CD4-positive, CD25-positive, alpha-beta regulatory T cell (primary cell): ENCODE measurements at regions not wholly inside any gene's neighbourhood (a gene's known extent, or its start where the extent isn't known, plus 50 kb on each side); places are given as distances from the start of the nearest gene placed in this dataset.
A peak's percentile ranks its signal among the peaks of the same experiment; 100 is the strongest.
"Not testable (repeated sequence)": the region's sequence is repeated elsewhere in the genome, so short reads cannot be mapped to it uniquely, and the experiment has no call there.

Experiments used
- ATAC-seq, 2 donors: fragments of 150-1000 bp; cut with Tn5 transposase; one replicate each; pipeline ENCODE4 v1.10.0; 2021; ENCODE audit warnings: low read depth in 2 of 2, moderate number of reproducible peaks in 2 of 2, moderate library complexity in 1 of 2
- DNase-seq, 3 donors: peaks; one replicate each; pipeline versions ENCODE4 v3.0.0 to v3.0.0-alpha.2; 2012 to 2022; ENCODE audit warnings: mixed read lengths in 1 of 3
- H3K27ac ChIP-seq: one replicate; pipeline ENCODE4 v1.7.0; 2013; ENCODE audit warnings: mild to moderate bottlenecking, low read length; ENCODE audit not compliant: insufficient read depth, poor library complexity, severe bottlenecking
- H3K27me3 ChIP-seq: one replicate; pipeline ENCODE4 v1.7.0; 2013; ENCODE audit warnings: low read length; ENCODE audit not compliant: control insufficient read depth, insufficient read depth
- H3K36me3 ChIP-seq: one replicate; pipeline ENCODE4 v1.7.0; 2013; ENCODE audit warnings: mild to moderate bottlenecking, low read length, moderate library complexity; ENCODE audit not compliant: control insufficient read depth, insufficient read depth
- H3K4me1 ChIP-seq: 2 replicates; pipeline ENCODE4 v1.7.0; 2013; ENCODE audit warnings: mild to moderate bottlenecking, low read length; ENCODE audit not compliant: insufficient read depth, control insufficient read depth, poor library complexity, severe bottlenecking
- H3K4me3 ChIP-seq: one replicate; pipeline ENCODE4 v1.7.0; 2013; ENCODE audit warnings: low read depth, mild to moderate bottlenecking, low read length, moderate library complexity
- H3K9me3 ChIP-seq, 2 experiments: 1 replicate in 1 of 2; 2 replicates in 1 of 2; pipeline ENCODE4 v1.7.0; 2013; ENCODE audit warnings: low read length in 2 of 2, mild to moderate bottlenecking in 1 of 2, moderate library complexity in 1 of 2; ENCODE audit not compliant: control insufficient read depth in 2 of 2
- H3K27ac Mint-ChIP-seq, 3 donors: one replicate each; pipeline ENCODE4 v1.8.0; 2020 to 2022; ENCODE audit warnings: mild to moderate bottlenecking in 3 of 3, mixed read lengths in 3 of 3, moderate library complexity in 2 of 3
- H3K27me3 Mint-ChIP-seq: one replicate; pipeline ENCODE4 v1.8.0; 2022; ENCODE audit warnings: mild to moderate bottlenecking, mixed read lengths
- H3K36me3 Mint-ChIP-seq: one replicate; pipeline ENCODE4 v1.8.0; 2020; ENCODE audit warnings: mixed read lengths
- H3K4me1 Mint-ChIP-seq, 4 donors: one replicate each; pipeline ENCODE4 v1.8.0; 2020 to 2022; ENCODE audit warnings: mixed read lengths in 4 of 4, mild to moderate bottlenecking in 1 of 4
- H3K4me3 Mint-ChIP-seq, 4 donors: one replicate each; pipeline ENCODE4 v1.8.0; 2020 to 2022; ENCODE audit warnings: mild to moderate bottlenecking in 4 of 4, mixed read lengths in 4 of 4, moderate library complexity in 3 of 4
- H3K9me3 Mint-ChIP-seq, 7 donors: one replicate each; pipeline ENCODE4 v1.8.0; 2020 to 2022; ENCODE audit warnings: mixed read lengths in 7 of 7, mild to moderate bottlenecking in 3 of 7, moderate library complexity in 2 of 7

DNA sequence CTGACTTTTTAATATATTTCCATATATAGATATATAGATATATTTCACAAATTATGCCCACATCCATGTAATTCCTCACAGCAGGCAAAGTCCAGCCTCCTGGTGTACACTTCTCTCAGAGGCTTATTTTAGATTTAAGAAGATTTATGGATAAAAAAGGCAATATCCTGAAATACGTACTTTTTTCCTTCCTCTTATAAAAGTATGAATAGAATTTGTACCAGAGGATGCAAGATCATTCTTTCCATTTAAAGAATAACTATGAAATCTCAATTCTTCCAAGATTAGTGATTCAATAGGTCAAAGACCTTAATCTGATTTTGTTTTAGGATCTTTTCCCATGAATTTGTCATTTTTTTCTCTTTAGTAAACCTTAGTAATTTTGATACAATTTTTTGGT, 597.9 kb upstream of the TBL1XR1 start:
- no peaks in the 10 kb centered on the region for H3K36me3 Mint-ChIP-seq

DNA sequence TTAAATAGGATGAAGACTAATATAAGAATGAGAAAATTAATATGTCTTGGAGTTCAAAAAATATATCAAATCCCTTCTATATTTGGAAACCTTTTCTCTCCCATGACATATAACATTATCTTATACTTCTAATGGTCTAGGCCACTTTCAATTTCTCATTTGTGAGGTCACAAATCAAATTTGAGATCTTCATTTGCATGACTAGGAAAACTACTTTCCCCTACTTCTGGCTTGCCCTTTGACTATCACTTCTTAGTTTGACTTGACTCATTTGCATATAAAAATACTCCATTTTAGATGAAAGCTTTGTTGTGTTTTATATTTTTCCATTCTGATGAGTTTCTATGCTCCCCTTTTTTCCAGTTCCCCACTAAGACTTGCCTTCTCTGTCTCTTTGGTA, 598.6 kb upstream of the TBL1XR1 start:
- Mint-ChIP-seq H3K27ac (peak overlapping the region in 1 of 3 donors; percentile 82), H3K36me3 (no peaks in the 10 kb centered on the region), H3K4me3 (no peak overlapping the region), H3K4me1 (peaks cover 0 to 10% (median 3%) of the 10 kb centered on the region in 4 donors), H3K9me3 (peaks cover 0 to 6% (median 0%) of the 10 kb centered on the region in 7 donors), H3K27me3 (peaks cover 5% of the 10 kb centered on the region)
- no peaks in the 10 kb centered on the region for H3K27me3 ChIP-seq
- no peak for ATAC-seq
- no peaks in the 10 kb centered on the region for H3K4me1 ChIP-seq
- no peak overlapping the region for H3K4me3 ChIP-seq
- no peak for DNase-seq
- H3K9me3 ChIP-seq: no peaks in the 10 kb centered on the region
- no peak overlapping the region for H3K27ac ChIP-seq
- H3K36me3 ChIP-seq: no peaks in the 10 kb centered on the region

More for the DNA sequence above, 597.9 kb upstream of the TBL1XR1 start:
- Histone ChIP-seq H3K9me3 (no peaks in the 10 kb centered on the region), H3K4me3 (no peak overlapping the region), H3K27ac (no peak overlapping the region), H3K36me3 (no peaks in the 10 kb centered on the region), H3K4me1 (no peaks in the 10 kb centered on the region), H3K27me3 (no peaks in the 10 kb centered on the region)
- Mint-ChIP-seq H3K4me3 (no peak overlapping the region), H3K27ac (no peak overlapping the region), H3K27me3 (peaks cover 5% of the 10 kb centered on the region), H3K4me1 (peaks cover 0 to 9% (median 3%) of the 10 kb centered on the region in 4 donors), H3K9me3 (peaks cover 0 to 6% (median 0%) of the 10 kb centered on the region in 7 donors)
- DNase-seq: no peak
- ATAC-seq: no peak

DNA sequence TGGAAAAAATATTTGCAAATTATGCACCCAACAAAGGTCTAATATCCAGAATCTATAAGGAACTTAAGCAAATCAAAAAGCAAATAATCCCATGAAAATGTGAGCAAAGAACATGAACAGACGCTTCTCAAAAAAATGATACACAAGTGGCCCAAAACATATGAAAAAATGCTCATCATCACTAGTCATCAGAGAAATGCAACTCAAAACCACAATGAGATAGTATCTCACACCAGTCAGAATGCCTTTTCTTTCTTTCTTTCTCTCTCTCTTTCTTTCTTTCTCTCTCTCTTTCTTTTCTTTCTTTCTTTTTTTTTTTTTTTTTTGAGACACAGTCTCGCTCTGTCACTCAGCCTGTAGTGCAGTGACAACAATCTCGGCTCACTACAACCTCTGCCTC, 602.9 kb upstream of the TBL1XR1 start:
- not testable (repeated sequence) for H3K4me3 ChIP-seq

DNA sequence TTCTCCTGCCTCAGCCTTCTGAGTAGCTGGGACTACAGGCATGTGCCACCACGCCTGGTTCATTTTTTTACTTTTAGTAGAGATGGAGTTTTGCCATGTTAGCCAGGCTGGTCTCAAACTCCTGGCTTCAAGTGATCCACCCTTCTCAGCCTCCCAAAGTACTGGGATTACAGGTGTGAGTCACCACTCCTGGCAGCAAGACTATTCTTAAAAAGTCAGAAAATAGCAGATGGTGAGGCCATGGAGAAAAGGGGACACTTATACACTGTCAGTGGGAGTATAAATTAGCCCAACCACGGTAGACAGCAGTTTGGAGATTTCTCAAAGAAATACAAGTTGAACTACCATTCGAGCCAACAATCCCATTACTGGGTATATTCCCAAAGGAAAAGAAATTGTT, 603.3 kb upstream of the TBL1XR1 start:
- Histone ChIP-seq H3K4me1 (no peaks in the 10 kb centered on the region), H3K36me3 (no peaks in the 10 kb centered on the region), H3K27ac (no peak overlapping the region), H3K27me3 (no peaks in the 10 kb centered on the region), H3K9me3 (no peaks in the 10 kb centered on the region), H3K4me3 (no peak overlapping the region)
- Mint-ChIP-seq H3K4me1 (peaks cover 0 to 10% (median 3%) of the 10 kb centered on the region in 4 donors), H3K27me3 (peaks cover 17% of the 10 kb centered on the region), H3K27ac (no peak overlapping the region), H3K36me3 (no peaks in the 10 kb centered on the region), H3K4me3 (no peak overlapping the region), H3K9me3 (peaks cover 0 to 2% (median 0%) of the 10 kb centered on the region in 7 donors)
- DNase-seq: no peak
- no peak for ATAC-seq

More for the DNA sequence above, 602.9 kb upstream of the TBL1XR1 start:
- H3K27me3 ChIP-seq, H3K36me3 ChIP-seq, H3K27ac Mint-ChIP-seq, H3K9me3 ChIP-seq, H3K9me3 Mint-ChIP-seq, DNase-seq, H3K36me3 Mint-ChIP-seq, H3K4me1 Mint-ChIP-seq, H3K4me3 Mint-ChIP-seq, ATAC-seq, H3K4me1 ChIP-seq, H3K27ac ChIP-seq: not testable (repeated sequence)
- peaks cover 17% of the 10 kb centered on the region for H3K27me3 Mint-ChIP-seq

DNA sequence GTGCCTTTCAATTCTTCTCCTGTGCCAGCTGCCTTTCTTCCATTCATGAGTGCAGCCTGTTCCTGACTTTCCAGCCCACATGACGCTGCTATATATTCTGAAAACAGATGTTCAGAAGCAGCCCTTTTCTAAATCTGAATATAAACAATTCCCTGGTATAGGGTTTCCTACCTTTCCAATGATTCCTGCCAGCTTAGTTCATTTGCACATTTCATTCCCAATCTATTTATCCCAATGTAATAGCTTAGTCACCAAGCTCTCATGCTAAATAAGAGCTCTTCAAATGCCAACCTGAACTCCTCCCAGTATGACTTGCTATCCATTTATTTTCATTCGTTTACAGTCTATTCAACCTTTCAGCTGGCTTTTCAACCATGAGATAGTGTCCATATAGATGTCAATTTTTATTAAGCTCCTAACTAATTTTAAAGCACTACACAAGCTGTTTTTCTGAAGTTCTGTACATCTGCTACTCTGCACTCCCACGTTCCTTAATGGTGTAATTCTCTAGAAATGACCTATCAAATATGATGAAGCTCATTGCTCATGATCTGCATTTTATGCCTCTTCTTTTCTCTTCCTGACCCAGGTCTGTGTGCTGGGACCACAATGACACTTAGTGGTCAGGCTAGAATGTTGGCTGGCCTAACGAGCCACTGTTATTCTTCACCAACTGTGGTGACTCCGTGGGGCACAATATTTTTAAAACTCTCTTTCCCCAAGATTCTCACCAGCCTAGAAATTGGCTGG, 605.0 kb upstream of the TBL1XR1 start:
- ATAC-seq (no peak), DNase-seq (no peak)
- H3K4me3 Mint-ChIP-seq: peak overlapping the region in 1 of 4 donors; percentile 48
- H3K36me3 Mint-ChIP-seq: no peaks in the 10 kb centered on the region
- peaks cover 0 to 10% (median 2%) of the 10 kb centered on the region in 4 donors for H3K4me1 Mint-ChIP-seq
- H3K27ac Mint-ChIP-seq: no peak overlapping the region
- Histone ChIP-seq H3K4me3 (no peak overlapping the region), H3K36me3 (no peaks in the 10 kb centered on the region), H3K4me1 (no peaks in the 10 kb centered on the region), H3K27me3 (no peaks in the 10 kb centered on the region), H3K9me3 (no peaks in the 10 kb centered on the region), H3K27ac (no peak overlapping the region)
- peaks cover 0 to 2% (median 0%) of the 10 kb centered on the region in 7 donors for H3K9me3 Mint-ChIP-seq
- H3K27me3 Mint-ChIP-seq: peaks cover 17% of the 10 kb centered on the region

DNA sequence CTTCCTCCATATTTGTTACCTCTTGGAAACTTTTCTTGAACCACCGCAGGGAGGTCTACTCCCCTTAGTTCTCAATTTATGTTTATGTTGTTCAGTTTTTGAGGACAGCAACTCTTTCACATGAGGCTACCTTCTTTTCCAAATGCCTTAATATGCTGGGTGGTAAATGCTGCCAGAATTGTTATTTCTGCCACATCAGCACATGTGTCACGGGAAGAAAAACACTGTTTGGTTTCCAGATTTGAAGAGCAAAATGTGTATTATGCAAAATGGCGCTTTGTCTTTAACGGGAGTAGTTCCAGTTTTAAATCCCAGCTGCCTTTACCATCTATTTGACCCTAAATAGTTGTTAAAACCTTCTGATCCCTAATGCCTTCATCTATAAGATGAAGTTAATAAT, 606.2 kb upstream of the TBL1XR1 start:
- no peaks in the 10 kb centered on the region for H3K4me1 ChIP-seq
- no peaks in the 10 kb centered on the region for H3K36me3 ChIP-seq
- no peak overlapping the region for H3K27ac ChIP-seq
- no peak for ATAC-seq
- peaks cover 0 to 10% (median 4%) of the 10 kb centered on the region in 4 donors for H3K4me1 Mint-ChIP-seq
- no peaks in the 10 kb centered on the region for H3K9me3 ChIP-seq
- peaks cover 0 to 2% (median 0%) of the 10 kb centered on the region in 7 donors for H3K9me3 Mint-ChIP-seq
- no peak for DNase-seq
- no peak overlapping the region for H3K4me3 ChIP-seq
- H3K36me3 Mint-ChIP-seq: no peaks in the 10 kb centered on the region
- no peaks in the 10 kb centered on the region for H3K27me3 ChIP-seq
- H3K27ac Mint-ChIP-seq: no peak overlapping the region
- peaks cover 17% of the 10 kb centered on the region for H3K27me3 Mint-ChIP-seq
- no peak overlapping the region for H3K4me3 Mint-ChIP-seq

DNA sequence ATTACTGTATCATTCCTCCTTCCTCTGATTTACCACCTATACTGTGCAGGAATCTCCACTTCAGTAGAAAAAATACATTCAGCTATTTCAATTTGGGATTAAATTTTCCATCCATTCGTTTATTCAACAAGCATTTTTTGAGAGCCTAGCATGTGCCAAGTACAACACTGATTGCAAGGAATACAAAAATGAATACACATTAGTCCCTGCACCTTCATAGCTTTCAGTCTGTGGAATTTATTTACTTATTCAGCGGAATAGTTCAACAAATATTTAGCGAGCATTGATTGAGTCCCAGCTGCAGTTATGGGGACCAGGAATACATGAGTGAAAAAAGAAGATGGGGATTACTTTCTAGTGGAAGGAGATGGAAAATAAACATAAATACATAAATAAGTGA, 606.8 kb upstream of the TBL1XR1 start:
- Histone ChIP-seq H3K27me3 (no peaks in the 10 kb centered on the region), H3K9me3 (no peaks in the 10 kb centered on the region), H3K27ac (no peak overlapping the region), H3K4me3 (no peak overlapping the region), H3K36me3 (no peaks in the 10 kb centered on the region), H3K4me1 (no peaks in the 10 kb centered on the region)
- no peak for ATAC-seq
- Mint-ChIP-seq H3K4me3 (no peak overlapping the region), H3K36me3 (no peaks in the 10 kb centered on the region), H3K27me3 (peaks cover 17% of the 10 kb centered on the region), H3K9me3 (peaks cover 0 to 2% (median 0%) of the 10 kb centered on the region in 7 donors), H3K27ac (no peak overlapping the region), H3K4me1 (peaks cover 0 to 10% (median 4%) of the 10 kb centered on the region in 4 donors)
- no peak for DNase-seq

DNA sequence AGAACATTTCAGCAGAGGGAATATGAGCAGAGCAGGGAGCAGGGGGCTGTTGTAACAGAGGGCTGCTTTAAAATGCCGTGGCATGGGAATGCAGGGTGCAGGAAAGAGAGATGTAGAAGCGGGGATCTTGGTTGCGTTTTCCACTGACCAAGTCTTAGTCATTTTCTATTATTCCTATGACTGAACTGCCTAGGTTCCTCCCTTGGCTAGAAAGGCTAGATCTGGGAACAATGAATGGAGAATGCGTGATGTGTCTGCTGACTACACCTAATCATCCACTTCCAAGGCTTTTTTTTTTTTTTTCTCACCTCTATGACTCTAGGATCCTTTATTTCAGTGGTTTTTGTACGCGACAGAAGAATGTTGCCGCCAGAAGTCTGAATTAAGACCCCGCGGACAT, 607.4 kb upstream of the TBL1XR1 start:
- no peak overlapping the region for H3K27ac ChIP-seq
- DNase-seq: no peak
- peaks cover 1% of the 10 kb centered on the region for H3K4me1 ChIP-seq
- ATAC-seq: no peak
- H3K36me3 ChIP-seq: no peaks in the 10 kb centered on the region
- no peak overlapping the region for H3K27ac Mint-ChIP-seq
- H3K4me3 ChIP-seq: no peak overlapping the region
- peaks cover 0 to 2% (median 0%) of the 10 kb centered on the region in 7 donors for H3K9me3 Mint-ChIP-seq
- H3K4me1 Mint-ChIP-seq: peaks cover 0 to 7% (median 5%) of the 10 kb centered on the region in 4 donors
- no peaks in the 10 kb centered on the region for H3K9me3 ChIP-seq
- H3K27me3 ChIP-seq: no peaks in the 10 kb centered on the region
- peaks cover 17% of the 10 kb centered on the region for H3K27me3 Mint-ChIP-seq
- H3K4me3 Mint-ChIP-seq: no peak overlapping the region
- no peaks in the 10 kb centered on the region for H3K36me3 Mint-ChIP-seq
